ENCODE measurements at regions not wholly inside any gene's neighbourhood (a gene's known extent, or its start where the extent isn't known, plus 50 kb on each side); places are given as distances from the start of the nearest gene placed in this dataset.

- Histone ChIP-seq H3K4me1 (ENCODE audit: control insufficient read depth, insufficient read depth, low read length) (peaks cover 9% of the 10 kb centered on the region), H3K4me3 (ENCODE audit: insufficient read depth, low read depth, low read length) (no peak overlapping the region), H3K27ac (ENCODE audit: insufficient read depth, low read depth, low read length, poor library complexity, severe bottlenecking) (no peak overlapping the region), H3K36me3 (ENCODE audit: control insufficient read depth, insufficient read depth, low read length) (no peaks in the 10 kb centered on the region), H3K9me3 (ENCODE audit: control insufficient read depth, low read length) (no peaks in the 10 kb centered on the region), H3K27me3 (ENCODE audit: control insufficient read depth, insufficient read depth, low read length, poor library complexity, severe bottlenecking) (no peaks in the 10 kb centered on the region)
- WGBS, 2 experiments: 77 to 79% methylated on average over 20 of the region's 20 CpGs
Measured at GRCh38 chr11:121696177-121696871, 243.6 kb upstream of the SORL1-AS1 start.

- no peaks in the 10 kb centered on the region for H3K27me3 ChIP-seq (ENCODE audit: control insufficient read depth, insufficient read depth, low read length, poor library complexity, severe bottlenecking)
- no peaks in the 10 kb centered on the region for H3K36me3 ChIP-seq (ENCODE audit: control insufficient read depth, insufficient read depth, low read length)
- H3K27ac ChIP-seq (ENCODE audit: insufficient read depth, low read depth, low read length, poor library complexity, severe bottlenecking): no peak overlapping the region
- H3K4me3 ChIP-seq (ENCODE audit: insufficient read depth, low read depth, low read length): no peak overlapping the region
- no peaks in the 10 kb centered on the region for H3K9me3 ChIP-seq (ENCODE audit: control insufficient read depth, low read length)
- peaks cover 17% of the 10 kb centered on the region for H3K4me1 ChIP-seq (ENCODE audit: control insufficient read depth, insufficient read depth, low read length)
- WGBS, 2 experiments: 92 to 97% methylated on average over 1 of the region's 1 CpG
Measured at GRCh38 chr11:121692236-121692635, 239.5 kb upstream of the SORL1-AS1 start.

- H3K4me1 ChIP-seq (ENCODE audit: control insufficient read depth, insufficient read depth, low read length): peaks cover 11% of the 10 kb centered on the region
- no peaks in the 10 kb centered on the region for H3K9me3 ChIP-seq (ENCODE audit: control insufficient read depth, low read length)
- H3K4me3 ChIP-seq (ENCODE audit: insufficient read depth, low read depth, low read length): no peak overlapping the region
- H3K36me3 ChIP-seq (ENCODE audit: control insufficient read depth, insufficient read depth, low read length): no peaks in the 10 kb centered on the region
- 69 to 82% methylated on average over 8 of the region's 8 CpGs for WGBS, 2 experiments
- H3K27me3 ChIP-seq (ENCODE audit: control insufficient read depth, insufficient read depth, low read length, poor library complexity, severe bottlenecking): no peaks in the 10 kb centered on the region
- H3K27ac ChIP-seq (ENCODE audit: insufficient read depth, low read depth, low read length, poor library complexity, severe bottlenecking): no peak overlapping the region
Measured at GRCh38 chr11:121688860-121689614, 236.3 kb upstream of the SORL1-AS1 start.

DNA sequence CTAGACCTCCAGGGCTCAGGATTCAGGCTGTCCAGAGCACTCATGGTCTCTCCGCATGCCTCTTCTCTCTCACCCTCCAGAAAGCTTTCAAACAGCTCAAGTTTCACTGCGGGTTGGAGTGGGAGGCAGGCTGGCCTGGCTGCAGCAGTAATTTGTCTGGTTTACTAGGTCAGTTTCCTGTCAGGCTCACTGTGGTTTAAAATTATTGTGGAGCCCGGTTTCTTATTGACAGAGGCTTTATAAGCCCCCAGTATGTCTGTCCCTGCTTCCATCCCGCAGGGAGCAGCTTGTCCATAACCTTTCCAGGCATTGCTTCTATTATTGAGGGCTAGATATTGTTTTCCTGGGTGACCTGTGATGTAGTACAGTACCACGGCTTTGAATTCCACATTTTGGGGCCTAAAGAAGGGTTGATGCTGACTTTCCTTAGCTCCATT, 235.3 kb upstream of the SORL1-AS1 start:
- H3K27ac ChIP-seq (ENCODE audit: insufficient read depth, low read depth, low read length, poor library complexity, severe bottlenecking): no peak overlapping the region
- H3K36me3 ChIP-seq (ENCODE audit: control insufficient read depth, insufficient read depth, low read length): no peaks in the 10 kb centered on the region
- no peaks in the 10 kb centered on the region for H3K9me3 ChIP-seq (ENCODE audit: control insufficient read depth, low read length)
- no peaks in the 10 kb centered on the region for H3K27me3 ChIP-seq (ENCODE audit: control insufficient read depth, insufficient read depth, low read length, poor library complexity, severe bottlenecking)
- WGBS, 2 experiments: 47 to 51% methylated on average over 5 of the region's 5 CpGs
- H3K4me1 ChIP-seq (ENCODE audit: control insufficient read depth, insufficient read depth, low read length): peaks cover 11% of the 10 kb centered on the region
- no peak overlapping the region for H3K4me3 ChIP-seq (ENCODE audit: insufficient read depth, low read depth, low read length)

DNA sequence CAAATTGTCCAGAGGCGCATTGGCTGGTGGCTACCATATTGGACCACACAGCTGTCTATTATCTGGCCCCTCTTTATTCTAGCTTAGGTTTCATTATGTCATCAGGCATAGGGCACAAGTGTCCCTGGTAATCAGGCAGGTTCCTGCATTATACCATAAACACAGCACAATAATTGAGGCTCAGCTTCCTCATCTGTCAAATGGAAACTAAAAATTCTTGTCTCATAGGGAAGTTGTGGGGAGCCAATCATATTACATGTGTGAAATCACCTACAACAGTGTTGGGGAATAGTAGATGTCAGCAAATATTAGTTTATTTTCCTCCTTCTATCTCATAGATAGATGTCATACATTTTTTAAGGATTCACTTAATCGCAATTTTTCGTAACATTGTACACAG, 231.0 kb upstream of the SORL1-AS1 start:
- Histone ChIP-seq H3K27me3 (ENCODE audit: control insufficient read depth, insufficient read depth, low read length, poor library complexity, severe bottlenecking) (no peaks in the 10 kb centered on the region), H3K27ac (ENCODE audit: insufficient read depth, low read depth, low read length, poor library complexity, severe bottlenecking) (no peak overlapping the region), H3K36me3 (ENCODE audit: control insufficient read depth, insufficient read depth, low read length) (no peaks in the 10 kb centered on the region), H3K9me3 (ENCODE audit: control insufficient read depth, low read length) (no peaks in the 10 kb centered on the region), H3K4me1 (ENCODE audit: control insufficient read depth, insufficient read depth, low read length) (peaks cover 11% of the 10 kb centered on the region), H3K4me3 (ENCODE audit: insufficient read depth, low read depth, low read length) (no peak overlapping the region)
- WGBS, 2 experiments: 96% methylated on average over 3 of the region's 3 CpGs
